Heart left ventricle (tissue), 13 donors: ENCODE measurements at regions not wholly inside any gene's neighbourhood (a gene's known extent, or its start where the extent isn't known, plus 50 kb on each side); places are given as distances from the start of the nearest gene placed in this dataset.

Experiments used
- CTCF ChIP-seq, 12 donors: fragments of 200-600 bp; sonication (generic) in 4 of 12; IDR thresholded peaks; one replicate each; pipeline versions ENCODE4 v1.5.0 to v1.8.0; 2018 to 2022; ENCODE audit warnings: antibody characterized with exemption in 12 of 12, mild to moderate bottlenecking in 5 of 12
- POLR2A ChIP-seq, 2 donors: fragments of 450-650 bp; IDR thresholded peaks; one replicate each; pipeline ENCODE4 v1.6.1; 2017; ENCODE audit warnings: antibody characterized with exemption in 2 of 2, mild to moderate bottlenecking in 2 of 2, moderate library complexity in 2 of 2
- donor health status: ischemic (EF 13 %, LVEDD 7.1; RV severe dilation, severe dysfunction).
- donor health status: DM: no; HTN: yes; CAD: no.
- donor health status: DM: no; HTN: no; CAD: no.
- donor health status: ischemic (EF 25% LVEDD 6.9; RV normal size, moderate dysfunction).
- donor health status: ischemic (EF 25% LVEDD 5.7; RV mildly dilated, moderate dysfunction).
- donor health status: ischemic (EF 35%, LVEDD 5.7; RV mildly dilated, moderate dysfunction).
- donor health status: nonischemic (EF 11% LVEDD 7.7; RV severe dilation, severe dysfunction).
- donor health status: DM: yes; HTN: yes; CAD: no.
- donor health status: PGD.
- donor health status: ischemic (EF 29% LVEDD 5.4; RV normal size, mild dysfunction).
- donor health status: nonischemic (EF 23%, LVEDD 6.1; RV moderate dilation, normal function).

DNA sequence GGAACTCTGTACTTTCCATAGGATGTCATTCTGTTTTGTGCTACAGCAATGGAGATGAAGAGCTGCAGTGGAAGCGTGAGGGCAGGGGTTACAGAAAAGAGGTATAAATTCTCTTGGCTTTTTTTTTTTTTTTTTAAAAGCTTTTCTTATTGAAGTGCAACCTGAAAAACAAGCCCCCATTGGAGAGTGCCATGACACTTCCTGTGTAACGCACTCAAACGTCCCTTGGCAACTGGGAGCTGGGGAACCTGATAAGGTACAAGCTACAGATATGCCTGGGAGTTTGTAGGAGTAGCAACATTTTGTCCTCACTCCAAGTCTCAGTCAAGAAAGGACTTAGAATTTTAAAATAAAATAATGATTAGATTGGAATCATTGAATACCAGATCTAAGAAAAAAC lies 512.1 kb downstream of the RPS24 start:
- no peak for TF ChIP-seq POLR2A (IDR thresholded peaks at IDR 0.05)
- no peak for TF ChIP-seq CTCF (IDR thresholded peaks at IDR 0.05)
